K562 (cell line): ENCODE measurements at regions not wholly inside any gene's neighbourhood (a gene's known extent, or its start where the extent isn't known, plus 50 kb on each side); places are given as distances from the start of the nearest gene placed in this dataset.
A peak's percentile ranks its signal among the peaks of the same experiment; 100 is the strongest.

Source experiments
- ARID1B ChIP-seq: fragments of 450-650 bp; IDR thresholded peaks from 2 replicates; pipeline ENCODE4 v1.6.1; 2016; ENCODE audit warnings: antibody characterized with exemption, mild to moderate bottlenecking, inconsistent platforms
- MITF ChIP-seq: IDR thresholded peaks from 2 replicates; pipeline ENCODE4 v1.6.1; 2014; ENCODE audit warnings: antibody characterized with exemption
- ZNF609 ChIP-seq: sonication (generic); formaldehyde crosslinking; IDR thresholded peaks from 2 replicates; pipeline ENCODE4 v1.8.1; 2023; ENCODE audit warnings: missing genetic modification reagents, mild to moderate bottlenecking, borderline replicate concordance

- TF ChIP-seq ZNF609 (CRISPR knock-in tag) (peak; percentile 89; the same call in 1 of the 2 replicates), ARID1B (peak; percentile 96), MITF (peak; percentile 94)
Measured at GRCh38 chr6:2542858-2543218, 207.9 kb downstream of the MYLK4 start (continued).
